GM18511 (cell line): ENCODE measurements at regions not wholly inside any gene's neighbourhood (a gene's known extent, or its start where the extent isn't known, plus 50 kb on each side); places are given as distances from the start of the nearest gene placed in this dataset.
"Not testable (repeated sequence)": the region's sequence is repeated elsewhere in the genome, so short reads cannot be mapped to it uniquely, and the experiment has no call there.

Experiments used
- ATAC-seq: cut with Tn5 transposase; IDR thresholded peaks from one replicate; pipeline ENCODE4 v1.9.1; 2021; ENCODE audit warnings: mild to moderate bottlenecking, moderate library complexity; ENCODE audit not compliant: unreplicated experiment

- ATAC-seq: no peak
Measured at GRCh38 chr2:147330925-147331324, 513.9 kb upstream of the ACVR2A start.

- peak; percentile 65 for ATAC-seq
Measured at GRCh38 chr2:147327613-147328012, 517.2 kb upstream of the ACVR2A start.

- ATAC-seq: no peak
Measured at GRCh38 chr2:147325990-147326389, 518.8 kb upstream of the ACVR2A start.

GRCh38 chr2:147320146-147320545 lies 524.7 kb upstream of the ACVR2A start:
- no peak for ATAC-seq

- no peak for ATAC-seq
Measured at GRCh38 chr2:147311058-147311430, 533.8 kb upstream of the ACVR2A start.

GRCh38 chr2:147310335-147311057 lies 534.3 kb upstream of the ACVR2A start:
- no peak for ATAC-seq

DNA sequence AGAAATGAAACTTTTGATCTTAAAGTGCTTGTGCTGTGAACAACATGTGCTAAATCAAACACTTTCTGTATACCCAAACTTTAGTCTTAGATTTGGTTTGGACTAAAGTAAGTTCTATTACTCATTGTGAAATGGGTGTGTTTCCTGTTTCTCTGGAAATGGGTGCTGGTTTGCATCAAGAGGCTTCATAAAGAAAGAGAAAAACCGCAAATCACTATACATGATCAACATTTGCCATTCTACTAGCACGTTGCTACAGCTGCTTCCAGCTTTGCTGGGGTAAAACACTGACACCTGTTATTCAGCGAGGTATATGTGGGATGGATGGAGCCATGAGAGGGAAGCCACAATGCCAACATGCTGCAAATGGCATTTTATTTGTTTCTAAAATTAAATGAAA lies 547.0 kb upstream of the ACVR2A start:
- ATAC-seq: peak; percentile 95

GRCh38 chr2:147294825-147295392 lies 549.9 kb upstream of the ACVR2A start:
- ATAC-seq: no peak

GRCh38 chr2:147293991-147294824 lies 550.6 kb upstream of the ACVR2A start:
- no peak for ATAC-seq

- no peak for ATAC-seq
Measured at GRCh38 chr2:147288131-147288530, 556.7 kb upstream of the ACVR2A start.

- no peak for ATAC-seq
Measured at GRCh38 chr2:147275943-147276342, 568.9 kb upstream of the ACVR2A start.

DNA sequence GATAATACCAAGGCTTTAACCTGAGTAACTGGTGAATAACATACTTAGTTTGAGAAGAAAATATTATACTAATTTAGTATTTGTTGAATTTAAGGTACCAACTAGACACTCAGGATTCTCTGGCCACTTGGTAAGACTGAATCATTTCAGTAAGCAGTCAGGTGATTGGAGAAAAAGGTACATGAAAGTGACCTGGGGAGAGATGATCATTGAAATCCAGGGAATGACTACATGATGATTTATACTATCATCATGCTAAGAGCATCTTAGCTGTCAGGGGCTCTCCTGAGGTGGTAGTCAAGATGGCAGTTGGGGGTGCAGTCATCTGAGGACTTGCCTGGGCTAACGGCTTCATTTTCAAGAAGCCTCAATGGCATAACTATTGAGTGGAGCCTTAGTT lies 571.2 kb upstream of the ACVR2A start:
- no peak for ATAC-seq

GRCh38 chr2:147273106-147273505 lies 571.7 kb upstream of the ACVR2A start:
- no peak for ATAC-seq

DNA sequence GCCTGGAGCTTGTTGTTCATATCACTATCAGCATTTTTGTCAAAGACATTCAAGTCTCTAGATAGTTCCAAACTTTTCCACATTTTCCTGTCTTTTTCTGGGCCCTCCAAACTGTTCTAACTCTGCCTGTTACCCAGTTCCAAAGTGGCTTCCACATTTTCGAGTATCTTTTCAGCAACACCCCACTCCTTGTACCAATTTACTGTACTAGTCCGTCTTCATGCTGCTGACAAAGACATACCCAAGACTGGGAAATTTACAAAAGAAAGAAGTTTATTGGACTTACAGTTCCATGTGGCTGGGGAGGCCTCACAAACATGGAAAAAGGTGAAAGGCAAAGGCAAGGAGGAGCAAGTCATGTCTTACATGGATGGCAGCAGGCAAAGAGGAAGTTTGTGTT lies 575.2 kb upstream of the ACVR2A start:
- not testable (repeated sequence) for ATAC-seq

- ATAC-seq: no peak
Measured at GRCh38 chr2:147260241-147260640, 584.6 kb upstream of the ACVR2A start.

- ATAC-seq: no peak
Measured at GRCh38 chr2:147255812-147256211, 589.0 kb upstream of the ACVR2A start.

DNA sequence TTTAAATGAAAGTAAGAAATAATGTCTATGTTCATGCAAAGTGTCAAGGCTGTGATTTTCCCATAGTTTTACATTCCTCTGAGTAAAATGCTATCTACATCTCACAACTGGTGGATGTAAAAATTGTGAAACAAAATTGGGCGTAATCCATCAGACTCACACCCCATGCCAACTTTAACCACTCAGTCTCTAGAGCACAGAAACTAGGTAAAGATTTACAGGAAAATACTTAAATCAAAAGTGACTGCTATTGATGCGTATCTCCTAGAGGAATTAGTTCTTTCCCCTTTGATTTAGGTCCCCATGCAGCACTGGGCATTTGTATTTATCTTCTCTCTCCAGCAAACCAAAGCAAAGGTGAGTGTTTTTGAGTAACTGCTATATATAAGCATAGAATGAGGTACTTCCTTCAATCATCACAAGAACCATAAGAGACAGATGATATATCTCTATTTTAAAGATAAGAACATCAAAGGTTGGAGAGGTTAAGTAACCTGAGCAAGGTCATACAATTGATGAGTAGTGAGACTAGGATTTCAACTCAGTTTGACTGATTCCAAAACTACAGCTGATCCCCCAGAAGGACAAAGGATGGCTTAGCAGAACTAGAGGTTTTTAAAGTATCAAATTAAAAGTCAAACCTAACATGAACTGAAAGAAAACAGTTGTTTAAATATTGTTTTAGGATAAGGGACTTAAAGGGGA lies 594.0 kb upstream of the ACVR2A start:
- ATAC-seq: peak; percentile 77

GRCh38 chr2:147247749-147248148 lies 597.1 kb upstream of the ACVR2A start:
- ATAC-seq: no peak

GRCh38 chr2:147242445-147242844 lies 602.4 kb upstream of the ACVR2A start:
- no peak for ATAC-seq

DNA sequence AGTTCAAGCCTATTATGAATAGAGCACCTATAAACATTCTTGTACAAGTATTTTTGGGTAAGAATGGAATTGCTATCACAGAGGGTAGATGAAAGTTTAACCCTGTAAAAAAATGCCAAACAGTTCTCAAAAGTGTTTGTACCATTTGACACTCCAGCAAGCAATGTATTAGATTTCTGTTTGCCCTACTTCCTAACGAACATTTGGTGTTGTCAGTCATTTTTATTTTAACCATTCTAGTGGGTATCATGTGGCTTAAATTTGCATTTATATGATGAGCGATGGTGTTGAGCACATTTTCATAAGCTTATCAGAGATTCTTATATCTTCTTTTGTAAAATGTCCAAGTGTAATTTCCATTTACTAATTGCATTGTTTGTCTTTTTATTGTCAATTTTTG lies 608.2 kb upstream of the ACVR2A start:
- no peak for ATAC-seq

DNA sequence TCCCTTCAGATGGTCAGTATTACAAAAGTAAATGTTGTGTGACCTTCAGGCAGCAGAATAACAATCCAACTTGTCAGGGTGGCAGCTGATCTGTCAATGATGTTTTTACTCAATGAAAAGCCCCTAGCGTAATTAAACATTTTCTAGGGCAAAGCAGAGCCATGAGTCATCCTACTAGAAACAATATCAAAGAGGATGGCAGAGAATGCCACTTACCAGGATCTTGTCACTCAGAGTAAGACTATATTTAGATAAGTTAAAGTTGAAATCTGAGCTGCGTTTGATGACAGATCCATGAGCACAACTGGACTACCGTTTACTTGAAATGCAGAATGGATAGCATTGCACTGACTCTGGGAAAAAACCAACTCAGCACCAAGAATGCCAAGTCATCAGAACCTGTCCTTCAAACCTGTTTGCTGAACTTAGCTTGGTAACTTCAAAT lies 612.6 kb upstream of the ACVR2A start:
- ATAC-seq: no peak
